ENCODE measurements at regions not wholly inside any gene's neighbourhood (a gene's known extent, or its start where the extent isn't known, plus 50 kb on each side); places are given as distances from the start of the nearest gene placed in this dataset.
"Not testable (repeated sequence)": the region's sequence is repeated elsewhere in the genome, so short reads cannot be mapped to it uniquely, and the experiment has no call there.

DNA sequence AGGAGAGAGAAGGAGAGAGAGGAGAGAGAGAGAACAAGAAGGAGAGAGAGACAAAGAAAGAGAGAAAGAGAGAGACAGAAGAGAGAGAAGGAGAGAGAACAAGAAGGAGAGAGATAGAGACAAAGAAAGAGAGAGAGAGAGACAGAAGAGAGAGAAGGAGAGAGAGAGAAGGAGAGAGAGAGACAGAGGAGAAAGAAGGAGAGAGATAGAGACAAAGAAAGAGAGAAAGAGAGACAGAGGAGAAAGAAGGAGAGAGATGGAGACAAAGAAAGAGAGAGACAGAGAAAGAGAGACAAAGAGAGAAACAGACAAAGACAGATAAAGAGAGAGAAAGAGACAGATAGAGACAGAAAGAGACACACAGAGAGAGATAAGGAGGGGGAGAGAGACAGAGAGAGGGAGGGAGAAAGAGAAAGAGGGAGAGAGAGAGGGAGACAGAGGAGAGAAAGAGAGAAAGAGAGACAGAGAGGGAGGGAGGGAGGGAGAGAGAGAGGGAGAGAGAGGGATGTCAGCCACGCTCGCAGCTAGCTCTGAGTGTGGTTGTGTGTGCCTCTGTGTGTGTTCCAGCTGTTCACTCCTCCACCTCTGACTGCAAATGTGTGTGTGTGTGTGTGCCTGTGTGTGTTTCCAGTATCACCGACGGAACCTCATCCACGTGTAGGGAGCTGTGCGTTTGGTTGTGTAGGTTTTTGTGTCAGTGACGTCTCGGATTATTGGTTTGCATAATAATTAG lies 105.8 kb downstream of the CRLF2 start:
- H3K4me3 ChIP-seq (ENCODE audit: low read length) = no peak overlapping the region
- H3K36me3 ChIP-seq (ENCODE audit: control insufficient read depth, insufficient read depth, low read length) = no peaks in the 10 kb centered on the region
- H2AK5ac ChIP-seq (ENCODE audit: low read length) = no peak overlapping the region
- no peak overlapping the region for H4K5ac ChIP-seq (ENCODE audit: low read length)
- H2BK15ac ChIP-seq (replicated peaks; ENCODE audit: low read depth) = no peak overlapping the region
- no peak overlapping the region for H3K18ac ChIP-seq (ENCODE audit: low read length)
- no peak overlapping the region for H2BK5ac ChIP-seq (ENCODE audit: low read length)
- no peak overlapping the region for H2BK120ac ChIP-seq (ENCODE audit: low read depth, low read length)
- no peaks in the 10 kb centered on the region for H3K27me3 ChIP-seq (ENCODE audit: insufficient read depth, low read length, poor library complexity)
- H3K9ac ChIP-seq (ENCODE audit: low read length) = no peak overlapping the region
- peak; percentile 9 for DNase-seq
- no peaks in the 10 kb centered on the region for H3K79me1 ChIP-seq (ENCODE audit: low read length)
- H3K79me2 ChIP-seq (ENCODE audit: control insufficient read depth, insufficient read depth, low read length) = no peaks in the 10 kb centered on the region
- H3K23ac ChIP-seq (ENCODE audit: low read length) = no peak overlapping the region
- no peaks in the 10 kb centered on the region for H3K4me1 ChIP-seq (ENCODE audit: control insufficient read depth, low read depth, low read length)
- no peak overlapping the region for H4K8ac ChIP-seq (ENCODE audit: low read depth, low read length)
- no peak overlapping the region for H3K56ac ChIP-seq (ENCODE audit: low read length)
- H3K27ac ChIP-seq (ENCODE audit: low read depth, low read length) = no peak overlapping the region
- H3K4me2 ChIP-seq (ENCODE audit: low read length) = no peak overlapping the region
- no CpG with 5 or more reads among the region's 8 CpGs for WGBS (ENCODE audit: extremely low coverage, insufficient coverage, low lambda C conversion rate)
- H3K4ac ChIP-seq (ENCODE audit: low read depth, low read length) = no peak overlapping the region

DNA sequence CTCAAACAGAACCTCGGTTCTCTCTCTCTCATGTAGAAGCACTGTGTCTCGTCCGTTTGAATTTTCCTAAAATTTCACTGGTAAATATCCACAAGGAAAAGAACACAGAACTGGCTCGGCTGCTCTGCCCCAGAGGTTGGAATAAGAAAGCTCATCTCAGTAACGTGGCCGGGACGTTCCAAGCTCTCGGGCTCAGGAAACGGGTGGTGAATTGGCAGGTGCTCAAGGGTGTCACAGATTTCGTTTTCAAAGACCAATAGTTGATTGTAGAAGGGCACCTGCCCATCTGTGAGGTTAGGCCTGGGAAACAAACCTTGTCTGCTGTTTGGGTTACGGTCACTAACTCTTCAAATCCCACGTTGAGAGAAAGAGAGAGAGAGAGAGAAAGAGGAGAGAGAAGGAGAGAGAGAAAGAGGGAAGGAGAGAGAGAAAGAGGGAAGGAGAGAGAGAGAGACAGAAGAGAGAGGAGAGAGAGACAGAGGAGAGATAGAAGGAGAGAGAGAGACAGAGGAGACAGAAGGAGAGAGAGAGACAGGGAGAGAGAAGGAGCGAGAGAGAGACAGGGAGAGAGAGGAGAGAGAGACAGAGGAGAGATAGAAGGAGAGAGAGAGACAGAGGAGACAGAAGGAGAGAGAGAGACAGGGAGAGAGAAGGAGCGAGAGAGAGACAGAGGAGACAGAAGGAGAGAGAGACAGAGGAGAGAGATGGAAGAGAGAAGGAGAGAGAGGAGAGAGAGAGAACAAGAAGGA lies 106.6 kb downstream of the CRLF2 start:
- no peak overlapping the region for H3K4me2 ChIP-seq (ENCODE audit: low read length)
- no peak overlapping the region for H2AK5ac ChIP-seq (ENCODE audit: low read length)
- H3K4me1 ChIP-seq (ENCODE audit: control insufficient read depth, low read depth, low read length) = no peaks in the 10 kb centered on the region
- H3K27ac ChIP-seq (ENCODE audit: low read depth, low read length) = no peak overlapping the region
- no peak overlapping the region for H3K4ac ChIP-seq (ENCODE audit: low read depth, low read length)
- H3K79me2 ChIP-seq (ENCODE audit: control insufficient read depth, insufficient read depth, low read length) = no peaks in the 10 kb centered on the region
- H4K5ac ChIP-seq (ENCODE audit: low read length) = no peak overlapping the region
- H2BK5ac ChIP-seq (ENCODE audit: low read length) = no peak overlapping the region
- H3K23ac ChIP-seq (ENCODE audit: low read length) = no peak overlapping the region
- WGBS (ENCODE audit: extremely low coverage, insufficient coverage, low lambda C conversion rate) = no CpG with 5 or more reads among the region's 14 CpGs
- no peak overlapping the region for H3K4me3 ChIP-seq (ENCODE audit: low read length)
- H3K36me3 ChIP-seq (ENCODE audit: control insufficient read depth, insufficient read depth, low read length) = no peaks in the 10 kb centered on the region
- no peak overlapping the region for H3K9ac ChIP-seq (ENCODE audit: low read length)
- no peak overlapping the region for H2BK120ac ChIP-seq (ENCODE audit: low read depth, low read length)
- no peak overlapping the region for H4K8ac ChIP-seq (ENCODE audit: low read depth, low read length)
- no peak overlapping the region for H3K56ac ChIP-seq (ENCODE audit: low read length)
- DNase-seq = no peak
- H3K79me1 ChIP-seq (ENCODE audit: low read length) = no peaks in the 10 kb centered on the region
- no peak overlapping the region for H2BK15ac ChIP-seq (replicated peaks; ENCODE audit: low read depth)
- H3K18ac ChIP-seq (ENCODE audit: low read length) = no peak overlapping the region
- no peaks in the 10 kb centered on the region for H3K27me3 ChIP-seq (ENCODE audit: insufficient read depth, low read length, poor library complexity)

DNA sequence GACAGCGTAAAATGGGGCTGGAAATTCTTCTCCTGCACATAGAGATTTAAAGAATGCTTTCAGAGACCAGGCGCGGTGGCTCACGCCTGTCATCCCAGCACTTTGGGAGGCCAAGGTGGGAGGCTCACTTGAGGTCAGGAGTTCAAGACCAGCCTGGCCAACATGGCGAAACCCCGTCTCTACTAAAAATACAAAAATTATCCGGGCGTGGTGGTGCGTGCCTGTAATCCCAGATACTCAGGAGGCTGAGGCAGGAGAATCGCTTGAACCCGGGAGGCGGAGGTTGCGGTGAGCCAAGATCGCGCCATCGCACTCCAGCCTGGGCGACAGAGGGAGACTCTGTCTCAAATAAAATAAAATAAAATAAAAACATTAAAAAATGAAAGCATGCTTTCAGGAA lies 107.4 kb downstream of the CRLF2 start:
- H2BK5ac ChIP-seq (ENCODE audit: low read length); H3K9ac ChIP-seq (ENCODE audit: low read length); H3K27ac ChIP-seq (ENCODE audit: low read depth, low read length); H2AK5ac ChIP-seq (ENCODE audit: low read length); H3K36me3 ChIP-seq (ENCODE audit: control insufficient read depth, insufficient read depth, low read length); H3K79me2 ChIP-seq (ENCODE audit: control insufficient read depth, insufficient read depth, low read length); H3K4me2 ChIP-seq (ENCODE audit: low read length); H3K18ac ChIP-seq (ENCODE audit: low read length); H3K4me3 ChIP-seq (ENCODE audit: low read length); H3K27me3 ChIP-seq (ENCODE audit: insufficient read depth, low read length, poor library complexity); H3K56ac ChIP-seq (ENCODE audit: low read length); H3K4ac ChIP-seq (ENCODE audit: low read depth, low read length); H4K8ac ChIP-seq (ENCODE audit: low read depth, low read length); H4K5ac ChIP-seq (ENCODE audit: low read length); DNase-seq; H3K4me1 ChIP-seq (ENCODE audit: control insufficient read depth, low read depth, low read length); H3K79me1 ChIP-seq (ENCODE audit: low read length); H2BK15ac ChIP-seq (replicated peaks; ENCODE audit: low read depth); H3K23ac ChIP-seq (ENCODE audit: low read length); H2BK120ac ChIP-seq (ENCODE audit: low read depth, low read length): not testable (repeated sequence)
- no CpG with 5 or more reads among the region's 17 CpGs for WGBS (ENCODE audit: extremely low coverage, insufficient coverage, low lambda C conversion rate)

DNA sequence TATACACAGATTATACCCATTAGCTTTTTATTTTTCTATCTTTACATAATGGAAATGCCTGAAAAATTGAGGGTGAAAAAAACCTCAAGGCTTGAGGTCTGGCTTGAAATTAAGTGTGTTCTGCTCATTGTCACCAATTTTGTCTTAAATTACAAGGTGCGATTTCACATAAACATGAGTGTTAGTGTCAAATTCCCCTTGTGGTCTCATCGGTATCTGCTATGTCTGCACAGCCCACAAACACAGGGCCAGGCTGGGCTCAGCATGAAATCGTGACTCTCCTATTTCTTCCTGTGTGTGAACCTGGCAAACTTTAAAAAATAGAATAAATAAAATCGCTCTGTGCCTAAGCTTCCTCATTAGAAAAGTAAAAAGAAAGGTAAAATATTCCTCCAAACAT lies 109.1 kb downstream of the CRLF2 start:
- H4K5ac ChIP-seq (ENCODE audit: low read length) = no peak overlapping the region
- no peak overlapping the region for H3K56ac ChIP-seq (ENCODE audit: low read length)
- no peaks in the 10 kb centered on the region for H3K79me2 ChIP-seq (ENCODE audit: control insufficient read depth, insufficient read depth, low read length)
- H3K4me1 ChIP-seq (ENCODE audit: control insufficient read depth, low read depth, low read length) = no peaks in the 10 kb centered on the region
- no peak overlapping the region for H2BK15ac ChIP-seq (replicated peaks; ENCODE audit: low read depth)
- H3K18ac ChIP-seq (ENCODE audit: low read length) = no peak overlapping the region
- no peaks in the 10 kb centered on the region for H3K27me3 ChIP-seq (ENCODE audit: insufficient read depth, low read length, poor library complexity)
- no CpG with 5 or more reads among the region's 4 CpGs for WGBS (ENCODE audit: extremely low coverage, insufficient coverage, low lambda C conversion rate)
- H3K27ac ChIP-seq (ENCODE audit: low read depth, low read length) = no peak overlapping the region
- no peak overlapping the region for H3K4me3 ChIP-seq (ENCODE audit: low read length)
- no peak overlapping the region for H3K9ac ChIP-seq (ENCODE audit: low read length)
- no peak overlapping the region for H2BK5ac ChIP-seq (ENCODE audit: low read length)
- no peak overlapping the region for H2AK5ac ChIP-seq (ENCODE audit: low read length)
- H3K79me1 ChIP-seq (ENCODE audit: low read length) = no peaks in the 10 kb centered on the region
- H2BK120ac ChIP-seq (ENCODE audit: low read depth, low read length) = no peak overlapping the region
- no peak overlapping the region for H4K8ac ChIP-seq (ENCODE audit: low read depth, low read length)
- H3K4me2 ChIP-seq (ENCODE audit: low read length) = no peak overlapping the region
- no peak overlapping the region for H3K23ac ChIP-seq (ENCODE audit: low read length)
- H3K36me3 ChIP-seq (ENCODE audit: control insufficient read depth, insufficient read depth, low read length) = no peaks in the 10 kb centered on the region
- no peak for DNase-seq
- H3K4ac ChIP-seq (ENCODE audit: low read depth, low read length) = no peak overlapping the region

DNA sequence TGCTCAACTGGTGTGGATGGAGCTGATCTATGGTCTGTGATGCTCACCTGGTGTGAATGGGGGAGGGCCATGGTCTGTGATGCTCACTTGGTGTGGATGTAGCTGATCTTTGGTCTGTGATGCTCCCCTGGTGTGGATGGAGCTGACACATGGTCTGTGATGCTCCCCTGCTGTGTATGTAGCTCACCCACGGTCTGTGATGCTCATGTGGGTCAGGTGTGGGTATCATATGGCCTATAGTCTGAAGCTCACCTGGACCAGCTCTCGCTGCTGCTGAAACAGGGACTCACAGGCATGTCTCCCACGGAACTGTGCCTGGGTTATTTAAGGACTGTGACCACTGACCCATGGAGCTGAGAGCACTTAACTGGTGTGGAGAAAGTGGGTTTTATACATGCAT lies 109.7 kb downstream of the CRLF2 start:
- Histone ChIP-seq H2BK5ac (ENCODE audit: low read length) (no peak overlapping the region), H3K9ac (ENCODE audit: low read length) (no peak overlapping the region), H3K23ac (ENCODE audit: low read length) (no peak overlapping the region), H2BK15ac (replicated peaks; ENCODE audit: low read depth) (no peak overlapping the region), H3K36me3 (ENCODE audit: control insufficient read depth, insufficient read depth, low read length) (no peaks in the 10 kb centered on the region), H3K27me3 (ENCODE audit: insufficient read depth, low read length, poor library complexity) (no peaks in the 10 kb centered on the region), H3K4me2 (ENCODE audit: low read length) (no peak overlapping the region), H3K79me2 (ENCODE audit: control insufficient read depth, insufficient read depth, low read length) (no peaks in the 10 kb centered on the region), H4K8ac (ENCODE audit: low read depth, low read length) (no peak overlapping the region), H2BK120ac (ENCODE audit: low read depth, low read length) (no peak overlapping the region), H3K4ac (ENCODE audit: low read depth, low read length) (no peak overlapping the region), H2AK5ac (ENCODE audit: low read length) (no peak overlapping the region), H3K18ac (ENCODE audit: low read length) (no peak overlapping the region), H4K5ac (ENCODE audit: low read length) (no peak overlapping the region), H3K4me1 (ENCODE audit: control insufficient read depth, low read depth, low read length) (no peaks in the 10 kb centered on the region), H3K79me1 (ENCODE audit: low read length) (no peaks in the 10 kb centered on the region), H3K56ac (ENCODE audit: low read length) (no peak overlapping the region), H3K4me3 (ENCODE audit: low read length) (no peak overlapping the region), H3K27ac (ENCODE audit: low read depth, low read length) (no peak overlapping the region)
- WGBS (ENCODE audit: extremely low coverage, insufficient coverage, low lambda C conversion rate) = no CpG with 5 or more reads among the region's 3 CpGs
- DNase-seq = no peak

DNA sequence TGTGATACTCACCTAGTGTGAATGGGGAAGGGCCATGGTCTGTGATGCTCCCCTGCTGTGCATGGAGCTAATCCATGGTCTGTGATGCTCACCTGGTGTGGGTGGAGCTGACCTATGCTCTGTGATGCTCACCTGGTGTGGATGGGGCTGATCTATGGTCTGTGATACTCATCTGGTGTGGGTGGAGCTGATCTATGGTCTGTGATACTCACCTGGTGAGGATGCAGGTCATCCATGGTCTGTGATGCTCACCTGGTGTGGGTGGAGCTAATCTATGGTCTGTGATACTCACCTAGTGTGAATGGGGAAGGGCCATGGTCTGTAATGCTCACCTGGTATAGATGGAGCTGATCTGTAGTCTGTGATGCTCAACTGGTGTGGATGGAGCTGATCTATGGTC lies 110.2 kb downstream of the CRLF2 start:
- not testable (repeated sequence) for DNase-seq; H2AK5ac ChIP-seq (ENCODE audit: low read length); H3K56ac ChIP-seq (ENCODE audit: low read length); H3K18ac ChIP-seq (ENCODE audit: low read length); H3K27ac ChIP-seq (ENCODE audit: low read depth, low read length); H3K4me2 ChIP-seq (ENCODE audit: low read length); H3K23ac ChIP-seq (ENCODE audit: low read length); H4K5ac ChIP-seq (ENCODE audit: low read length); H2BK120ac ChIP-seq (ENCODE audit: low read depth, low read length); H2BK5ac ChIP-seq (ENCODE audit: low read length); H3K36me3 ChIP-seq (ENCODE audit: control insufficient read depth, insufficient read depth, low read length); H3K79me2 ChIP-seq (ENCODE audit: control insufficient read depth, insufficient read depth, low read length); H4K8ac ChIP-seq (ENCODE audit: low read depth, low read length); H3K9ac ChIP-seq (ENCODE audit: low read length); H3K4me3 ChIP-seq (ENCODE audit: low read length); H3K27me3 ChIP-seq (ENCODE audit: insufficient read depth, low read length, poor library complexity); H3K4me1 ChIP-seq (ENCODE audit: control insufficient read depth, low read depth, low read length); H2BK15ac ChIP-seq (replicated peaks; ENCODE audit: low read depth); H3K79me1 ChIP-seq (ENCODE audit: low read length); H3K4ac ChIP-seq (ENCODE audit: low read depth, low read length)
